GM23338 (cell line): ENCODE measurements at regions not wholly inside any gene's neighbourhood (a gene's known extent, or its start where the extent isn't known, plus 50 kb on each side); places are given as distances from the start of the nearest gene placed in this dataset.
"Not testable (repeated sequence)": the region's sequence is repeated elsewhere in the genome, so short reads cannot be mapped to it uniquely, and the experiment has no call there.

Source experiments
- ATAC-seq: fragments of 200-7000 bp; cut with Tn5 transposase; 3 replicates; pipeline ENCODE4 v1.9.1; 2020
- DNase-seq: peaks from one replicate; pipeline ENCODE4 v3.0.0-alpha.2; 2015; ENCODE audit warnings: low spot score
- H2AFZ ChIP-seq: fragments of 200-600 bp; sonication (generic); 2 replicates; pipeline ENCODE4 v1.8.0; 2016; ENCODE audit warnings: antibody characterized with exemption, mild to moderate bottlenecking, moderate library complexity
- H3F3A ChIP-seq: fragments of 200-600 bp; sonication (generic); replicated peaks from 2 replicates; pipeline ENCODE4 v1.8.0; 2017; ENCODE audit warnings: antibody characterized with exemption, mixed run types, low read depth
- H3K27ac ChIP-seq: fragments of 200-600 bp; sonication (generic); 2 replicates; pipeline ENCODE4 v1.6.1; 2016; ENCODE audit warnings: low read depth
- H3K27me3 ChIP-seq: fragments of 200-600 bp; sonication (generic); 2 replicates; pipeline ENCODE4 v1.8.0; 2016; ENCODE audit warnings: mild to moderate bottlenecking, mixed run types, moderate library complexity; ENCODE audit not compliant: insufficient read depth
- H3K36me3 ChIP-seq: fragments of 200-600 bp; sonication (generic); 2 replicates; pipeline ENCODE4 v1.8.0; 2016; ENCODE audit warnings: mild to moderate bottlenecking; ENCODE audit not compliant: insufficient read depth
- H3K4me1 ChIP-seq: fragments of 200-600 bp; sonication (generic); 2 replicates; pipeline ENCODE4 v1.8.0; 2016; ENCODE audit warnings: mild to moderate bottlenecking, moderate library complexity; ENCODE audit not compliant: insufficient read depth
- H3K4me2 ChIP-seq: fragments of 200-600 bp; sonication (generic); 2 replicates; pipeline ENCODE4 v1.7.1; 2017; ENCODE audit warnings: mixed run types
- H3K4me3 ChIP-seq: fragments of 200-600 bp; sonication (generic); 2 replicates; pipeline ENCODE4 v1.6.1; 2016; ENCODE audit warnings: mixed run types
- H3K79me2 ChIP-seq: fragments of 200-600 bp; sonication (generic); replicated peaks from 2 replicates; pipeline ENCODE4 v1.8.0; 2017; ENCODE audit warnings: mild to moderate bottlenecking; ENCODE audit not compliant: insufficient read depth
- H3K9me2 ChIP-seq: fragments of 200-600 bp; sonication (generic); 2 replicates; pipeline ENCODE4 v1.8.0; 2017; ENCODE audit not compliant: insufficient read depth
- H4K20me1 ChIP-seq: fragments of 200-600 bp; sonication (generic); replicated peaks from 2 replicates; pipeline ENCODE4 v1.8.0; 2017; ENCODE audit warnings: mild to moderate bottlenecking; ENCODE audit not compliant: insufficient read depth
- H3K27ac Mint-ChIP-seq: 2 replicates; pipeline ENCODE4 v1.8.0; 2020; ENCODE audit warnings: inconsistent platforms, mild to moderate bottlenecking, moderate library complexity, mixed read lengths
- H3K27me3 Mint-ChIP-seq: 3 replicates; pipeline ENCODE4 v1.8.0; 2022; ENCODE audit warnings: low read depth, mild to moderate bottlenecking, moderate library complexity, mixed read lengths, inconsistent platforms; ENCODE audit not compliant: insufficient read depth, poor library complexity
- H3K36me3 Mint-ChIP-seq: 3 replicates; pipeline ENCODE4 v1.8.0; 2021; ENCODE audit warnings: low read depth, mild to moderate bottlenecking, inconsistent platforms, moderate library complexity, mixed read lengths
- H3K4me1 Mint-ChIP-seq: 3 replicates; pipeline ENCODE4 v1.8.0; 2020; ENCODE audit warnings: mild to moderate bottlenecking, inconsistent platforms, mixed read lengths
- H3K4me3 Mint-ChIP-seq: 3 replicates; pipeline ENCODE4 v1.8.0; 2021; ENCODE audit warnings: moderate library complexity, mild to moderate bottlenecking, inconsistent platforms, mixed read lengths
- H3K9me3 Mint-ChIP-seq: 3 replicates; pipeline ENCODE4 v1.8.0; 2020; ENCODE audit warnings: moderate library complexity, mild to moderate bottlenecking, inconsistent platforms, mixed read lengths

GRCh38 chr1:149157409-149157808 lies 54.1 kb upstream of the NBPF9 start:
- not testable (repeated sequence) for H3K27me3 Mint-ChIP-seq, H4K20me1 ChIP-seq, H3K36me3 Mint-ChIP-seq, H3K4me3 Mint-ChIP-seq, H3K27ac Mint-ChIP-seq, H3K79me2 ChIP-seq, H3K4me2 ChIP-seq, H3K36me3 ChIP-seq, H3K4me3 ChIP-seq, DNase-seq, H3K27ac ChIP-seq, H3F3A ChIP-seq, H3K9me2 ChIP-seq, ATAC-seq, H3K9me3 Mint-ChIP-seq, H3K4me1 ChIP-seq, H2AFZ ChIP-seq, H3K4me1 Mint-ChIP-seq, H3K27me3 ChIP-seq

GRCh38 chr1:149158308-149158707 lies 55.0 kb upstream of the NBPF9 start:
- H3K36me3 ChIP-seq, H3K9me3 Mint-ChIP-seq, H3K4me2 ChIP-seq, H3K79me2 ChIP-seq, H3K4me3 ChIP-seq, H2AFZ ChIP-seq, DNase-seq, H3K27ac Mint-ChIP-seq, H3K27me3 ChIP-seq, H3F3A ChIP-seq, H3K36me3 Mint-ChIP-seq, H3K9me2 ChIP-seq, H4K20me1 ChIP-seq, ATAC-seq, H3K4me1 ChIP-seq, H3K4me3 Mint-ChIP-seq, H3K27me3 Mint-ChIP-seq, H3K27ac ChIP-seq, H3K4me1 Mint-ChIP-seq: not testable (repeated sequence)

GRCh38 chr1:149163063-149163444 lies 59.7 kb upstream of the NBPF9 start:
- H3K36me3 Mint-ChIP-seq, H3K9me2 ChIP-seq, H3K4me1 Mint-ChIP-seq, H2AFZ ChIP-seq, H3K27me3 ChIP-seq, H3K36me3 ChIP-seq, H4K20me1 ChIP-seq, H3K79me2 ChIP-seq, H3K4me3 ChIP-seq, H3F3A ChIP-seq, H3K4me3 Mint-ChIP-seq, DNase-seq, H3K27ac ChIP-seq, H3K4me1 ChIP-seq, H3K4me2 ChIP-seq, H3K27me3 Mint-ChIP-seq, H3K9me3 Mint-ChIP-seq: not testable (repeated sequence)
- H3K27ac Mint-ChIP-seq: peak overlapping the region; percentile 93; the same call in 1 of the 2 replicates
- peak; percentile 97 for ATAC-seq

GRCh38 chr1:149174765-149175164 lies 71.4 kb upstream of the NBPF9 start:
- not testable (repeated sequence) for ATAC-seq, H3K79me2 ChIP-seq, H3K36me3 Mint-ChIP-seq, H3K9me3 Mint-ChIP-seq, H3K27me3 Mint-ChIP-seq, H3K27ac ChIP-seq, H3K36me3 ChIP-seq, H3K27me3 ChIP-seq, H3F3A ChIP-seq, H2AFZ ChIP-seq, DNase-seq, H3K4me1 ChIP-seq, H3K4me1 Mint-ChIP-seq, H3K27ac Mint-ChIP-seq, H4K20me1 ChIP-seq, H3K9me2 ChIP-seq
- H3K4me3 Mint-ChIP-seq: peak overlapping the region; percentile 56
- Histone ChIP-seq H3K4me2 (peak overlapping the region; percentile 55), H3K4me3 (peak overlapping the region; percentile 46)

- not testable (repeated sequence) for H3K27ac ChIP-seq, H3K27me3 ChIP-seq, H3F3A ChIP-seq, DNase-seq, H3K79me2 ChIP-seq, H3K4me1 Mint-ChIP-seq, H2AFZ ChIP-seq, H4K20me1 ChIP-seq, H3K27me3 Mint-ChIP-seq, H3K4me1 ChIP-seq, H3K36me3 ChIP-seq, ATAC-seq, H3K27ac Mint-ChIP-seq, H3K9me3 Mint-ChIP-seq, H3K36me3 Mint-ChIP-seq, H3K9me2 ChIP-seq
- peak overlapping the region; percentile 58; the same call in 2 of the 3 replicates for H3K4me3 Mint-ChIP-seq
- peak overlapping the region; percentile 57; the same call in 1 of the 2 replicates for H3K4me2 ChIP-seq
- peak overlapping the region; percentile 47 for H3K4me3 ChIP-seq
Observed at GRCh38 chr1:149175812-149176211, 72.5 kb upstream of the NBPF9 start.

GRCh38 chr1:149176453-149177316 lies 73.3 kb upstream of the NBPF9 start:
- H3K27ac Mint-ChIP-seq, H3K36me3 Mint-ChIP-seq, H3F3A ChIP-seq, H3K4me1 ChIP-seq, H2AFZ ChIP-seq, H3K9me2 ChIP-seq, H3K79me2 ChIP-seq, H3K27me3 ChIP-seq, H3K9me3 Mint-ChIP-seq, H3K4me1 Mint-ChIP-seq, H3K36me3 ChIP-seq, H4K20me1 ChIP-seq, ATAC-seq, H3K27me3 Mint-ChIP-seq: not testable (repeated sequence)
- H3K27ac ChIP-seq: peak overlapping the region; percentile 86
- 0 out of 2 replicates have a peak overlapping the region, but pooled peaks have one; percentile 60 for H3K4me2 ChIP-seq
- H3K4me3 Mint-ChIP-seq: peak overlapping the region; percentile 72
- H3K4me3 ChIP-seq: peak overlapping the region; percentile 57
- peak; percentile 57 for DNase-seq
